Keratinocyte (primary cell): ENCODE measurements at regions not wholly inside any gene's neighbourhood (a gene's known extent, or its start where the extent isn't known, plus 50 kb on each side); places are given as distances from the start of the nearest gene placed in this dataset.

ENCODE experiments used
- EZH2 ChIP-seq: IDR thresholded peaks from one replicate; pipeline ENCODE4 v1.6.1; 2012; ENCODE audit warnings: inconsistent platforms, mild to moderate bottlenecking, low read length, moderate library complexity
- TF ChIP-seq, protein P1 (sequence below), 3 experiments: IDR thresholded peaks in 1 of 3; conservative IDR thresholded peaks in 1 of 3; optimal IDR thresholded peaks in 1 of 3; 2 replicates in 2 of 3; 3 replicates in 1 of 3; pipeline versions ENCODE3 to v1.5.1; 2011; ENCODE audit warnings: low read length in 3 of 3, mild to moderate bottlenecking in 3 of 3, moderate library complexity in 2 of 3, control low read depth in 1 of 3, inconsistent platforms in 1 of 3; ENCODE audit not compliant: insufficient read depth in 2 of 3; ENCODE audit errors: extremely low read depth in 1 of 3

DNA sequence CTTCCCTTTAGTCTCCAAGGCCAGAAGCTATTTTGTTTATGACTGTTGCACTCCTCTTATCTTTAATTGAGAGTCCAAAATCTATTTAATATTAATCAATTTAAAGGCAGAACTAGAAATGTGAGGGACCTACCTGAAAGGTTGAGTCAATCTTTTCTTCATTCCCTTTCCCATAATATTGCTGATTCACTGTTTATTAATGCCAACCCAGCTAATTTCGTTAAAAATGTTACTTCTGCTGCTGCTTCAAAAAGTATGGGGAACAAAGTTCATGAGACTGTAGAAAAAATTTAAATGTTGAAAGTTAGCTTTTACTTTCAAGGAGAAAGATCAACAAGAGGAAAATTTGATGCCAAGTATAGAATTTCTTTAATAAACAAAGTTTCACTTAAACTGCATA lies 365.3 kb downstream of the TENT5A start:
- TF ChIP-seq, protein P1, sequence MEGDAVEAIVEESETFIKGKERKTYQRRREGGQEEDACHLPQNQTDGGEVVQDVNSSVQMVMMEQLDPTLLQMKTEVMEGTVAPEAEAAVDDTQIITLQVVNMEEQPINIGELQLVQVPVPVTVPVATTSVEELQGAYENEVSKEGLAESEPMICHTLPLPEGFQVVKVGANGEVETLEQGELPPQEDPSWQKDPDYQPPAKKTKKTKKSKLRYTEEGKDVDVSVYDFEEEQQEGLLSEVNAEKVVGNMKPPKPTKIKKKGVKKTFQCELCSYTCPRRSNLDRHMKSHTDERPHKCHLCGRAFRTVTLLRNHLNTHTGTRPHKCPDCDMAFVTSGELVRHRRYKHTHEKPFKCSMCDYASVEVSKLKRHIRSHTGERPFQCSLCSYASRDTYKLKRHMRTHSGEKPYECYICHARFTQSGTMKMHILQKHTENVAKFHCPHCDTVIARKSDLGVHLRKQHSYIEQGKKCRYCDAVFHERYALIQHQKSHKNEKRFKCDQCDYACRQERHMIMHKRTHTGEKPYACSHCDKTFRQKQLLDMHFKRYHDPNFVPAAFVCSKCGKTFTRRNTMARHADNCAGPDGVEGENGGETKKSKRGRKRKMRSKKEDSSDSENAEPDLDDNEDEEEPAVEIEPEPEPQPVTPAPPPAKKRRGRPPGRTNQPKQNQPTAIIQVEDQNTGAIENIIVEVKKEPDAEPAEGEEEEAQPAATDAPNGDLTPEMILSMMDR (optimal IDR thresholded peaks at IDR 0.05 in 1 of 3, IDR thresholded peaks at IDR 0.05 in 1 of 3, conservative IDR thresholded peaks at IDR 0.05 in 1 of 3; ENCODE audit: extremely low read depth in 1 of 3, insufficient read depth in 2 of 3, low read length in 3 of 3): no peak
- TF ChIP-seq EZH2: no peak
